ENCODE measurements at regions not wholly inside any gene's neighbourhood (a gene's known extent, or its start where the extent isn't known, plus 50 kb on each side); places are given as distances from the start of the nearest gene placed in this dataset.

DNA sequence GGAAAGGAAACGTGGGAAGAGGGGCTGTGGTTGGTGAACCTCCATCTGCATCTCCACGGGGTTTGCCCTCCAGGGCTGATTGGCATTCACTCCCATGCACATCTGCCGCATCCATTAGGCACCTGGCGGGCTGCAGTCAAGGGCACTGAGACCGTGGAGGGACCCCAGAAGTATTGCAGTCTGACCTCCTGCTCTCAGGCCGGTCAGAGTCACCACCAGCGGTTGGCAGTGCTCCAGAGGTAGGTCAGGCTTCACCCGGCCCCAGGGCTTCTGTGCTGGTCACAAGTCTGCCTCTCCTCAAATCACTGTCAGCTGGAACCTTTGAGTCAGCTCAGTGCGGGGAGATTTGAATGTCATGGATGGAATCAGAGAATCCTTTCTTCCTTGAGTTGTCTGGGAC, 132.3 kb downstream of the PAPOLA start:
- TF ChIP-seq POLR2A (IDR thresholded peaks at IDR 0.05) (no peak), POLR2AphosphoS5 (IDR thresholded peaks at IDR 0.05) (no peak)
- TF ChIP-seq, protein P1, sequence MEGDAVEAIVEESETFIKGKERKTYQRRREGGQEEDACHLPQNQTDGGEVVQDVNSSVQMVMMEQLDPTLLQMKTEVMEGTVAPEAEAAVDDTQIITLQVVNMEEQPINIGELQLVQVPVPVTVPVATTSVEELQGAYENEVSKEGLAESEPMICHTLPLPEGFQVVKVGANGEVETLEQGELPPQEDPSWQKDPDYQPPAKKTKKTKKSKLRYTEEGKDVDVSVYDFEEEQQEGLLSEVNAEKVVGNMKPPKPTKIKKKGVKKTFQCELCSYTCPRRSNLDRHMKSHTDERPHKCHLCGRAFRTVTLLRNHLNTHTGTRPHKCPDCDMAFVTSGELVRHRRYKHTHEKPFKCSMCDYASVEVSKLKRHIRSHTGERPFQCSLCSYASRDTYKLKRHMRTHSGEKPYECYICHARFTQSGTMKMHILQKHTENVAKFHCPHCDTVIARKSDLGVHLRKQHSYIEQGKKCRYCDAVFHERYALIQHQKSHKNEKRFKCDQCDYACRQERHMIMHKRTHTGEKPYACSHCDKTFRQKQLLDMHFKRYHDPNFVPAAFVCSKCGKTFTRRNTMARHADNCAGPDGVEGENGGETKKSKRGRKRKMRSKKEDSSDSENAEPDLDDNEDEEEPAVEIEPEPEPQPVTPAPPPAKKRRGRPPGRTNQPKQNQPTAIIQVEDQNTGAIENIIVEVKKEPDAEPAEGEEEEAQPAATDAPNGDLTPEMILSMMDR (IDR thresholded peaks at IDR 0.05) = no peak

Data from gastroesophageal sphincter (tissue), 3 donors.